Brain microvascular endothelial cell (primary cell): ENCODE measurements at regions not wholly inside any gene's neighbourhood (a gene's known extent, or its start where the extent isn't known, plus 50 kb on each side); places are given as distances from the start of the nearest gene placed in this dataset.

Experiments
- DNase-seq: peaks from one replicate; pipeline ENCODE4 v3.0.0-alpha.2; 2020
- H3K27ac ChIP-seq: fragments of 250-450 bp; sonication (Bioruptor Pico); 2 replicates; pipeline ENCODE4 v1.5.1; 2020; ENCODE audit warnings: mild to moderate bottlenecking, moderate library complexity
- H3K27me3 ChIP-seq: fragments of 250-450 bp; sonication (Bioruptor Pico); replicated peaks from 2 replicates; pipeline ENCODE4 v1.5.1; 2020; ENCODE audit warnings: mild to moderate bottlenecking
- H3K36me3 ChIP-seq: fragments of 250-450 bp; sonication (Bioruptor Pico); replicated peaks from 2 replicates; pipeline ENCODE4 v1.5.1; 2020; ENCODE audit warnings: mild to moderate bottlenecking
- H3K4me3 ChIP-seq: 2 replicates; pipeline ENCODE4 v1.5.1; 2011; ENCODE audit warnings: low read depth, mild to moderate bottlenecking, control low read depth, low read length, moderate library complexity
- in situ Hi-C: cut with HindIII; loops from 2 replicates; pipeline ENCODE4 v1.10.0; 2017; ENCODE audit warnings: low sequenced_read_pairs, low pct_ligation_motif_present
- TF ChIP-seq, protein P1 (sequence below): IDR thresholded peaks from 2 replicates; pipeline ENCODE4 v1.5.1; 2011; ENCODE audit warnings: low read depth, mild to moderate bottlenecking, moderate library complexity, low read length, control low read depth, inconsistent platforms; ENCODE audit errors: missing control alignments

DNA sequence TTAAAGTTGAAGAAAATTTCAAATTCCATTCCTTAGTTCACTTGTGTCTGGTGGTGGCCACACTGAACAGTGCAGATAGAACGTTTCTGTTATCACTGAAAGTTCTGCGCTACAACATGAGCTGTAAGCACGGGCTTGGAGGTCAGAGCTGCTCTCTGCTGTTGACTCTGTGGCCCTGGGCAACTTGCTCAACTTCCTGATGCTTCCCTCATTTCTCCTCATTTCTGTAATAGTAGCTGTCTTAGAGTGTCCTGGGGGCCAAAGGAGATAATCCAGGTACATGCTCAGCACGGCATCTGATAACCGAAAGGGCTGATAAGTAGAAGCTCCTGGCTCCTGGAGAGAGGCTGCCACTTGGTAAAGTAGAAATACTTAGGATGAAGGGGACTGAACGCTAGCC lies 92.3 kb upstream of the DUSP5 start:
- no peak overlapping the region for H3K4me3 ChIP-seq
- H3K36me3 ChIP-seq = no peaks in the 10 kb centered on the region
- TF ChIP-seq, protein P1, sequence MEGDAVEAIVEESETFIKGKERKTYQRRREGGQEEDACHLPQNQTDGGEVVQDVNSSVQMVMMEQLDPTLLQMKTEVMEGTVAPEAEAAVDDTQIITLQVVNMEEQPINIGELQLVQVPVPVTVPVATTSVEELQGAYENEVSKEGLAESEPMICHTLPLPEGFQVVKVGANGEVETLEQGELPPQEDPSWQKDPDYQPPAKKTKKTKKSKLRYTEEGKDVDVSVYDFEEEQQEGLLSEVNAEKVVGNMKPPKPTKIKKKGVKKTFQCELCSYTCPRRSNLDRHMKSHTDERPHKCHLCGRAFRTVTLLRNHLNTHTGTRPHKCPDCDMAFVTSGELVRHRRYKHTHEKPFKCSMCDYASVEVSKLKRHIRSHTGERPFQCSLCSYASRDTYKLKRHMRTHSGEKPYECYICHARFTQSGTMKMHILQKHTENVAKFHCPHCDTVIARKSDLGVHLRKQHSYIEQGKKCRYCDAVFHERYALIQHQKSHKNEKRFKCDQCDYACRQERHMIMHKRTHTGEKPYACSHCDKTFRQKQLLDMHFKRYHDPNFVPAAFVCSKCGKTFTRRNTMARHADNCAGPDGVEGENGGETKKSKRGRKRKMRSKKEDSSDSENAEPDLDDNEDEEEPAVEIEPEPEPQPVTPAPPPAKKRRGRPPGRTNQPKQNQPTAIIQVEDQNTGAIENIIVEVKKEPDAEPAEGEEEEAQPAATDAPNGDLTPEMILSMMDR = no peak
- in situ Hi-C loops = no loop called here
- no peak overlapping the region for H3K27ac ChIP-seq
- no peak for DNase-seq
- no peaks in the 10 kb centered on the region for H3K27me3 ChIP-seq

DNA sequence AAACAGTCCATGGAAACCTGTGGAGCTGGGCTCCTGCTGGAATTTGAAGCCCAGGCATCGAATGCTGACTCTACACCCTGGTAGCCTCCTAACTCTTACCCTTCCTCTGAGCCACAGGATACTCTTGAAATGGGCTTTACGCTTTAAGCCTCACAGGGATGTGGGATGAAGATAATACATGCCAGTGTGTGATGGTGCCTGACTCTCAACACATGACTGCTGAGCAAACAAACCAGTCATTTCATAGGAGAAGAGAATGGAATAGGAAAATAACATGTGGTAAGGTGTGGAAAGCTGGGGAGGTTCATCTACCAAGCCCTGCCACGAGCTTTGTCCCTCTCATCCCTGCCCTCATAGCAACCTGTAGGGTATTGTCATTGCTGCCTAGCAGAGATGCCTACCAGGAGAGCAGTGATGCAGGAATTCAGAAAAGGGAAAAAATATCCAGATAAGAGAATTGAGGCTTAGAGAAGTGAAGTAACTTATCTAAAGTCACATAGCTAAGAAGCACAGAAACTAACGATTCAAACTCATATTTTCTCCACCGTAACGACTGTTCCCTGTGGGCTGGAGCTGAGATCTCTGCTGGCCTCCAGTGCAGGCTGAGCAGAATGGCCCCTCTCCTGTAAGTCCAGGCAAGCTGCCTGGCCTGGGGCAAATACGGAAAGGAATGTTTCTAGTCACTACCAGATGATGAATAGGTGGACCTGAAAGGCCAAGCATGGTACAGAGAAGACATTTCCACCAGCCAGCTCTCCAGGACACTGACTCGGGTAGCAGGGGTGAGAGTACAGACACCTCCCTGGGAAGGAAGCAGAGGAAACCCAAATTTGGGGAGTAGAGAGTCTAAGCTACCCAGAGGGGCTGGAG lies 90.2 kb upstream of the DUSP5 start:
- DNase-seq = no peak
- in situ Hi-C loops = no loop called here
- TF ChIP-seq, protein P1 = no peak
- no peaks in the 10 kb centered on the region for H3K27me3 ChIP-seq
- no peak overlapping the region for H3K4me3 ChIP-seq
- H3K27ac ChIP-seq = no peak overlapping the region
- H3K36me3 ChIP-seq = no peaks in the 10 kb centered on the region

DNA sequence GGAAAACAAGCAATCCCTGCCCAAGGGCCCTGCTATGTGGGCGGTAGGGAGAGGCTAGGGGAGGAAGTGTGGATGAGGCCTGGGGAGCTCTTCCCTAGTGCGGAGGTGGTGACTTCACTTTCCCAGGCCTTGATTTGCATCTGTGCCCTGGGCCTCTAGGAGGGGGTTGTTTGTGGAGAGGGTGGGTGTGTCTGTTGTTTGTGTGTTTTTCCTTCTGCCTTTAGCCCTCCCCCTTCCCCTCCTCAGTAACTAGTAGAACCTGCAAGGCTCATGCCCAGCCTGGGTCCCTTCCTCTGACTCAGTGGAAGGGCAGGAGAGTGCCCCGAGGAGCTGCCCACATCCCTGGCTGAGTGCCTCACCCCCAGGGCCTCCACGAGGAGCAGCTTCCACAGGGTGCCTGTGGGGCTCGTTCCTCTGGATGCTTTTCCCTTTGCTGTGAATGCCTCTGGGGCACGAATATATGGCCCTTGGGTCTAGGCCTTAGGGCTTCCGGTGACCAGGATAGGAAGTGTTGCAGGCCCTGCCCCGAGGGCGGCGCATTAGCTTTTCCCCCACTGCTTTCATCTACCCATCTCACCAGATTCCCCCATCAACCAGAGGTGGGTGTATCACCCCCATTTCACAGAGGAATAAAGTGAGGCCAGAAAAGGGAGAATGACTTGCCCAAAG lies 89.4 kb upstream of the DUSP5 start:
- no peaks in the 10 kb centered on the region for H3K36me3 ChIP-seq
- DNase-seq = no peak
- H3K27ac ChIP-seq = no peak overlapping the region
- H3K27me3 ChIP-seq = no peaks in the 10 kb centered on the region
- in situ Hi-C loops = no loop called here
- TF ChIP-seq, protein P1 = no peak
- H3K4me3 ChIP-seq = no peak overlapping the region

DNA sequence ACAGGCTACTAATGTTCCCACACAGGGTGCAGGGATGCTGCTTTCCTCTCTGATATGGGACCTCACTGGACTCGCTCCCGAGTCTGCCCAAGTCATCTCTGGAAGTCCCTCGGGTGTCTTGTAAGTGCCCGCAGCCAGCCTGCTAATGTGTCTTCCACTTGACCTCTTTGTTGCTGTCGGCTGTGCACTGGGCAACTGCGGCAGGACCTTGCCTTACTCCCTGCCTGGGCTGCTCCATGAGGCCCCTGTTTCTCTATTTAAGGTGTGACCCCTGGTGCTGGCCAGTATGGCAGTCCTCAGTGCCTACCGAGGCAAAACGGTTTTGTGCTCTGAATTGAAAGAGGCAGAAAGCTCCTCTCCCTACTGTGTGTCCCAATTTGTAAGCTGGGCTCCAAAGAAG lies 88.8 kb upstream of the DUSP5 start:
- TF ChIP-seq, protein P1 = no peak
- DNase-seq = no peak
- Histone ChIP-seq H3K27me3 (no peaks in the 10 kb centered on the region), H3K27ac (no peak overlapping the region), H3K4me3 (no peak overlapping the region), H3K36me3 (no peaks in the 10 kb centered on the region)
- in situ Hi-C loops = no loop called here

GRCh38 chr10:110409488-110409887 lies 88.2 kb upstream of the DUSP5 start:
- H3K27me3 ChIP-seq = no peaks in the 10 kb centered on the region
- TF ChIP-seq, protein P1 = no peak
- in situ Hi-C loops = no loop called here
- DNase-seq = no peak
- H3K36me3 ChIP-seq = no peaks in the 10 kb centered on the region
- H3K27ac ChIP-seq = no peak overlapping the region
- no peak overlapping the region for H3K4me3 ChIP-seq
